Spinal cord (tissue), 9 donors: ENCODE measurements at regions not wholly inside any gene's neighbourhood (a gene's known extent, or its start where the extent isn't known, plus 50 kb on each side); places are given as distances from the start of the nearest gene placed in this dataset.
A peak's percentile ranks its signal among the peaks of the same experiment; 100 is the strongest.

Source experiments
- DNase-seq, 6 donors: peaks; one replicate each; pipeline versions ENCODE4 v3.0.0 to v3.0.0-alpha.2; 2013 to 2015; ENCODE audit warnings: low spot score in 6 of 6, low read depth in 4 of 6
- H3K27ac ChIP-seq: one replicate; pipeline ENCODE4 v1.5.1; 2013; ENCODE audit warnings: low read depth, low read length, control low read depth
- H3K27me3 ChIP-seq: one replicate; pipeline ENCODE4 v1.6.1; 2013; ENCODE audit warnings: low read length; ENCODE audit not compliant: control insufficient read depth, insufficient read depth
- H3K36me3 ChIP-seq: one replicate; pipeline ENCODE4 v1.6.1; 2013; ENCODE audit warnings: low read length; ENCODE audit not compliant: control insufficient read depth, insufficient read depth
- H3K4me1 ChIP-seq: one replicate; pipeline ENCODE4 v1.6.1; 2013; ENCODE audit warnings: low read length; ENCODE audit not compliant: control insufficient read depth, insufficient read depth
- H3K4me3 ChIP-seq: one replicate; pipeline ENCODE4 v1.5.1; 2013; ENCODE audit warnings: low read depth, low read length, control low read depth
- H3K9me3 ChIP-seq: one replicate; pipeline ENCODE4 v1.6.1; 2013; ENCODE audit warnings: low read length; ENCODE audit not compliant: control insufficient read depth, insufficient read depth
- WGBS: methylation state at CpG from one replicate; pipeline ENCODE4 v1.1.5; 2013; ENCODE audit warnings: missing lambda C conversion rate; ENCODE audit not compliant: insufficient coverage; 5-methylcytosine and 5-hydroxymethylcytosine counted together
- donor health status: healthy.

DNA sequence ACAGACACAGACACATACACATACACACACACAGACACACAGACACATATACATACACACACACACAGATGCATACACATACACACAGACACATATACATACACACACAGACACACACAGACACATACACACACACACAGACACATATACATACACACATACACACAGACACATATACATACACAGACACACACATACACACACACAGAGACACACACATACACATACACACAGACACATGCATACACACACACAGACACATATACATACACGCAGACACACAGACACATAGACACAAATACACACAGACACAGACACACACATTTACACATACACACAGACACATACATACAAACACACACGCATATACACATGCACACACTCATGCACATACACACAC, 81.5 kb upstream of the ARL4C start:
- H3K4me3 ChIP-seq, result no peak overlapping the region
- H3K27me3 ChIP-seq, result no peaks in the 10 kb centered on the region
- H3K27ac ChIP-seq, result no peak overlapping the region
- DNase-seq, result no peak
- no peaks in the 10 kb centered on the region for H3K36me3 ChIP-seq
- WGBS, result 88% methylated on average over 2 of the region's 2 CpGs
- peaks cover 8% of the 10 kb centered on the region for H3K4me1 ChIP-seq
- no peaks in the 10 kb centered on the region for H3K9me3 ChIP-seq

DNA sequence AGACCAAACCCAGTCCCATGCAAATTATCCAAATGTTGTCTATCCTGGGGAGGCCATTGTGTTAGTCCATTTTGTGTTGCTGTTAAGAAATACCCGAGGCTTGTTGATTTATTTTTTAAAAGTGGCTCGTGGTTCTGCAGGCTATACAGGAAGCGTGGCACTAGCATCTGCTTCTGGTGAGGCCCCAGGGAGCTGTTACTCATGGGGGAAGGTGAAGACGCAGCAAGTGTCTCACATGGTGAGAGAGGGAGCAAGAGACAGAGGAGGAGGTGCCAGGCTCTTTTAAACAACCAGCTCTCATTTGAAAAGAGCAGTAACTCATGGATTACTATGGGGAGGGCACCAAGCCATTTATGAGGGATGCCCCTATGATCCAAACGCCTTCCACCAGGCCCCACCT, 80.3 kb upstream of the ARL4C start:
- whole genome bisulfite sequencing, result 16% methylated on average over 3 of the region's 5 CpGs
- no peak overlapping the region for H3K4me3 ChIP-seq
- H3K27me3 ChIP-seq, result no peaks in the 10 kb centered on the region
- H3K4me1 ChIP-seq, result peaks cover 8% of the 10 kb centered on the region
- DNase-seq, result peak in 1 of 6 donors; percentile 33
- no peaks in the 10 kb centered on the region for H3K36me3 ChIP-seq
- H3K9me3 ChIP-seq, result no peaks in the 10 kb centered on the region
- no peak overlapping the region for H3K27ac ChIP-seq

DNA sequence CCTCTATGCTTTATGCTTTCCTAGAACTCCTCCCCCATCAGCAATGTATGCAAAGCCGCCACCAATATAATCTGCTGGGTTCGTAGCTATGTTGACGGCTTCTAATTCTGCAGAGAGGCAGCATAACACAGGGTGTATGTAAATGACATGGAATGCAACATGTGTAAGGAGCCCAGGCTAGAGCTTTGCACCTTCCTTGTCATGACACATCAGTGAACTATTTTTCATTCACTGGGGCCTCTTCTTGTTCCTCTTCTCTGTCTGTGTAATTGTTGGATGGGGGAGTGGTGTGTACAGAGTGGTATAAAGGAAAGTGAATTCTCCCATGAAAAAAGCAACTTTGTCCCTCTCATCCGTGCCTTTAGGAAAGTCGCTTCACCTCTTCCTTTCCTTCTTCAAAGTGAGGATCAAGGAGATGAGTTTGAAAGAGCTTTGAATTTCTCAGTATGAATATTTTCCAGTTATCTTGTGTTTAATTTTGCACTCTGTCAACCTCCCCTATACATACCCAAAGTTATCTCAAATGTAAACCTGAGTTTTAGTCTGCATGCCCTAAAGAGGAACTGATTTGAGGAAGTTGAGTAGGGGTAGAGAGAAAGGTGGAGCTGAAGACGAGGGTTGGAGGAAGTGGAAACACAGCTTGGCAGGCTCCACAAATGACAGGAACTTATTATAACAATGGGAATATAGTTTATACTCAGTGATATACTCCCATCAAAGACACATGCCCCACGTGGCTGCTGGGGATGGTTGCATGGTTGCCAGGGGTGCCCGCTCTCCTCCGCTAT, 74.9 kb upstream of the ARL4C start:
- no peak for DNase-seq
- 80% methylated on average over 2 of the region's 9 CpGs for WGBS
- H3K36me3 ChIP-seq, result no peaks in the 10 kb centered on the region
- no peak overlapping the region for H3K27ac ChIP-seq
- no peaks in the 10 kb centered on the region for H3K27me3 ChIP-seq
- no peak overlapping the region for H3K4me3 ChIP-seq
- H3K9me3 ChIP-seq, result no peaks in the 10 kb centered on the region
- H3K4me1 ChIP-seq, result no peaks in the 10 kb centered on the region

DNA sequence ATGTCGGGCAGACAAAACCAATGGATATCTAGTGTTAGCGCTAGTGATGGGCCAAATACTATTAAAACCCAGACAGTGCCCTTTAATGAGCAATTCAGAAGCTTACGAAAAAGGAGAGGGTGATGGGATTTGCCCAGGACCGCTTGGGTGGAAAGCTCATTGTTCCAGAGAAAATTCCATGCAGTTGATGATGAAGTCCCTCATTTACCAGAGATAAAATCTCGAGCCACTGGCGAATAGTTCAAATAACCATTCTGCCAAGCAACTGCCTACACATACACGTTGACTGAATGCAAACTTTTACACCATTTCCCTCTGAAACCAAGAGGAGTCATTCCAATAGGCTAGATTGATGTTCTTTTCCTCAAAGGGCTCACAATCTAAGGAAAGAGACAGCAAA, 73.6 kb upstream of the ARL4C start:
- no peaks in the 10 kb centered on the region for H3K9me3 ChIP-seq
- H3K4me3 ChIP-seq, result no peak overlapping the region
- H3K27ac ChIP-seq, result no peak overlapping the region
- H3K27me3 ChIP-seq, result no peaks in the 10 kb centered on the region
- DNase-seq, result no peak
- 78% methylated on average over 3 of the region's 7 CpGs for WGBS
- H3K36me3 ChIP-seq, result no peaks in the 10 kb centered on the region
- no peaks in the 10 kb centered on the region for H3K4me1 ChIP-seq

DNA sequence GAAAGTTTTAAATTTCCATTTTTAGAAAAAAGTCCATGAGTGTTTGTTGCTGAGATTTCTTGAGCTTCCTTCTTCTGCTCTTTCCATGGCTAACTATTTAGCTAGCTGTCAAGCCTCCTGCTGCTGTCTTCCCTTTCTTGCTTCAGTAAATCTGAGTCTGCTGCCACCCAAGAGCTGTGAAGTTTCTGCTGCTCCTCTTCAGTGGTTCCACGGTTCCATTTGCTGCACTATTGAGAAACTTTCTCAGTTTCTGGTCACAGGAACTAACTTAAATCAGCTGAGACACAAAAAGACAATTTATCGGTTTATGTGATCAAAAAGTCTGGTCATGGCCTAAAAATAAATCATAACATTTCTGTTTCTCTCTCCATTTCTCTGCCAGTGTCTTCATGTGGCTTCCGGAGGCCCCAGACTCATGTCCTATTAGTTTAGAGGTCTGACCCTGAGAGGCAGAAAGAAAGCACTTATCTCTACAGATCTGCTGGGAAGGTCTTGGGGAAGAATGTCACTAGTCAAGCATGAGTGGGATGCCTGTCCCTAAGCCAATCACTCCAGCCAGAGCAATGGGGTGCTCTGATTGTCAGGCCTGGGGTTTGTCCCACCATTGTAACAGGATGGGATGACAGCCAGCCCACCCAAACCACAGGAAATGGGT, 73.0 kb upstream of the ARL4C start:
- Histone ChIP-seq H3K27me3 (no peaks in the 10 kb centered on the region), H3K4me1 (no peaks in the 10 kb centered on the region), H3K36me3 (no peaks in the 10 kb centered on the region), H3K27ac (no peak overlapping the region), H3K4me3 (no peak overlapping the region), H3K9me3 (no peaks in the 10 kb centered on the region)
- WGBS, result 78% methylated on average over 2 of the region's 3 CpGs
- DNase-seq, result no peak

DNA sequence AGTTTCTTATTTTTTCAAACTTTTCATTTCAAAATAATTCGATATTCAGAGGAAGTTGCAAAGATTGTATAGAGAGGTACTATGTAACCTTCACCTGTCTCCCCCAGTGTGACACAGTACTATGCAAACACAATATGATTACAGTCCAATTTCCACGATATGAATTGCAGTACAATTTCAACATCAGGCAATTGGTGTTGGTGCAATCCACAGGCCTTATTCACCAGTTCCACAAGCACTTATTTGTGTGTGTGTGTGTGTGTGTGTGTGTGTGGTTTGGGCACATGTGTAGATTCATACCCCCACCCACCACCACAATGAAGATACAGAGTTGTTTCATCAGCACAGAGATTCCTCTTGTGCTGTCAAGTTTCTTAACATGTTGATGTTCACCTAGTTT, 69.7 kb upstream of the ARL4C start:
- peaks cover under 1% of the 10 kb centered on the region for H3K9me3 ChIP-seq
- no CpG with 5 or more reads among the region's 2 CpGs for WGBS
- no peak for DNase-seq
- H3K27ac ChIP-seq, result no peak overlapping the region
- no peak overlapping the region for H3K4me3 ChIP-seq
- H3K27me3 ChIP-seq, result no peaks in the 10 kb centered on the region
- no peaks in the 10 kb centered on the region for H3K36me3 ChIP-seq
- no peaks in the 10 kb centered on the region for H3K4me1 ChIP-seq

DNA sequence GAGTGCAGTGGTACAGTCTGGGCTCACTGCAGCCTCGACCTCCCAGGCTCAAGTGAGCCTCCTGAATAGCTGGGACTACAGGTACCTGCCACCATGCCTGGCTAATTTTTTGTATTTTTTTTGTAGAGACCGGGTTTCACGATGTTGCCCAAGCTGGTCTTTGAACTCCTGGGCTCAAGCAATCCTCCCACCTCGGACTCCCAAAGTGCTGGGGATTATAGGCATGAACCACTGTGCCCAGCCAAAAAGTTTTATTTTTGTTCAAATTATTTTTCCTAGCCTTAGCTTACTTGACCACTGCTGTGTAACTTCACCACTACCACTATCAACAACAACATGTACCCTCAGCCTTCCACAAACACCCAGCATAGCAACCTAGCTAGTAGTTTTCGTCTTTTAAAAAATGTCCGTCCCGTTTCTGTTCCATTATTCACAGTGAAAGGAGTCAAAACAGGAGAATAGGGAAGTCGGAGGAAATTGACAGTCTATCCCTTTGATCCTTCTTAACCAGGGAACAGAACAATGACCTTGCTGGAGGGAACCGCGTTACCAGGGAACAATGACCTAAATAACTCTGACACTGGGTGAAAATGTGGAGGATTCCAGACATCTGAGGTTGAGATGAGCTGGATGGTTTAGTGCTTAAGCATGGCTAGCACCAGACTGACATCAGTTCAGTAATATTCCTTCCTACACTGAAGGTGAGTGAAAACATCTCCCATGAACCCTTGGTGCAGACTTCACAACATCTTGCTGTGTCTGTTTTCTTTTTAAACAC, 69.2 kb upstream of the ARL4C start:
- Histone ChIP-seq H3K27me3 (no peaks in the 10 kb centered on the region), H3K9me3 (peaks cover 2% of the 10 kb centered on the region), H3K27ac (no peak overlapping the region), H3K36me3 (no peaks in the 10 kb centered on the region), H3K4me3 (no peak overlapping the region), H3K4me1 (no peaks in the 10 kb centered on the region)
- DNase-seq, result no peak
- 87% methylated on average over 4 of the region's 10 CpGs for WGBS

DNA sequence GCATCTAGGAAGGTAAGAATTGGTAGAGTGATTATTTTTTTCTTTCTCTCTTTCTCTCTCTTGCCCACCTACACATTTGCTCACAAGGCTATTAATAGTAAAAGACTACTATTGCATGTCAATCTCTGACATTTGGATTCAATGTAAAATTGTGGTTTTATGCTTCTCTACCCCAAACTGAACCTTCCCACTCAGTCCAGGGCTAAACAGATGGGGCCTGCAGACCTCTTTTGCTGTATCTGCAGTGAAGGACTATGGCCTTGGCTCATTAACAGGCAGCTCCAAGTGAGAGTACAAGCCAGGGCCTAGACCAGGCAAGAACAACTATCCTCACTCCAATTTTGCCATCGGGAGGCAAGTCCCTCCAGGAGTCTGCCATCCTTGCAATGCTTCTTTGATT, 68.3 kb upstream of the ARL4C start:
- DNase-seq, result peak in 1 of 6 donors; percentile 43
- no CpG with 5 or more reads among the region's 1 CpG for WGBS
- H3K4me1 ChIP-seq, result no peaks in the 10 kb centered on the region

DNA sequence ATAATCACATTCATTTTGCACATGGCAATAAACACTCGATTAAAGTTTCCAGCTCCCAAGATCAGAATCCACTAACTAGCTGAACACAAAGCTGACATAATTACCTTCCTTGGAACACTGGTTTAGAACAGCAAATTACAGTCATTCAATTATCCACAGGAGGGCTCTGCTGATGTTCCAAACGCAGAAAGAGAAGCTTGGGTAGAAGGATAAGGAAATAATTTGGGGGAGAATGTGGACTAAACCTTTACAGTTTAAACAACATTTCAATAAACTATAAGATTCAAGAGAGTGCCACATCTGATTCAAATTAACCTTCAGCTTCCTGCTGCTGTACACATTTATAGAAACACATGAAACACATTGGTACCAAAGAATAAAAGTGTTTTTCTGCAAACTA, 67.8 kb upstream of the ARL4C start:
- Histone ChIP-seq H3K4me3 (no peak overlapping the region), H3K36me3 (no peaks in the 10 kb centered on the region), H3K27me3 (no peaks in the 10 kb centered on the region), H3K9me3 (peaks cover 2% of the 10 kb centered on the region), H3K27ac (no peak overlapping the region), H3K4me1 (no peaks in the 10 kb centered on the region)
- peak in 5 of 6 donors; percentile 60 to 97 (median 74) for DNase-seq
- 0% methylated on average over 1 of the region's 2 CpGs for WGBS

More for the DNA sequence above, 68.3 kb upstream of the ARL4C start:
- no peak overlapping the region for H3K4me3 ChIP-seq
- peaks cover 2% of the 10 kb centered on the region for H3K9me3 ChIP-seq
- H3K27ac ChIP-seq, result no peak overlapping the region
- no peaks in the 10 kb centered on the region for H3K27me3 ChIP-seq
- H3K36me3 ChIP-seq, result no peaks in the 10 kb centered on the region
